Common myeloid progenitor, CD34-positive (primary cell): ENCODE measurements at regions not wholly inside any gene's neighbourhood (a gene's known extent, or its start where the extent isn't known, plus 50 kb on each side); places are given as distances from the start of the nearest gene placed in this dataset.

Experiments used
- CTCF ChIA-PET: fragments of 350-600 bp; sonication (Branson Sonifier 250); formaldehyde crosslinking; loops from one replicate; lab custom pipeline; 2021; ENCODE audit warnings: antibody characterized with exemption; lab: Charles Lee
- POLR2A ChIA-PET: fragments of 350-600 bp; sonication (Branson Sonifier 250); formaldehyde crosslinking; loops from one replicate; lab custom pipeline; 2021; ENCODE audit warnings: antibody characterized with exemption; lab: Charles Lee
- DNase-seq, 3 donors: peaks; one replicate each; pipeline versions ENCODE4 v3.0.0 to v3.0.0-alpha.2; 2013
- H3K27ac ChIP-seq, 2 experiments: 1 replicate in 1 of 2; 2 replicates in 1 of 2; pipeline ENCODE4 v1.7.0; 2013; ENCODE audit warnings: inconsistent platforms in 2 of 2, low read length in 2 of 2, mild to moderate bottlenecking in 2 of 2, low read depth in 1 of 2, moderate library complexity in 1 of 2; ENCODE audit not compliant: severe bottlenecking in 2 of 2, insufficient read depth in 1 of 2, poor library complexity in 1 of 2
- H3K27me3 ChIP-seq, 5 experiments: replicated peaks in 2 of 5; 1 replicate in 3 of 5; 2 replicates in 2 of 5; pipeline versions ENCODE4 v1.6.1 to v1.7.0; 2013; ENCODE audit warnings: low read length in 4 of 5, mild to moderate bottlenecking in 2 of 5, moderate library complexity in 2 of 5, inconsistent platforms in 1 of 5; ENCODE audit not compliant: insufficient read depth in 5 of 5, control insufficient read depth in 4 of 5
- H3K36me3 ChIP-seq, 4 experiments: 1 replicate in 2 of 4; 2 replicates in 2 of 4; pipeline versions ENCODE4 v1.6.1 to v1.7.0; 2013; ENCODE audit warnings: low read length in 3 of 4, control low read depth in 1 of 4, mild to moderate bottlenecking in 1 of 4; ENCODE audit not compliant: control insufficient read depth in 4 of 4, insufficient read depth in 4 of 4
- H3K4me1 ChIP-seq, 4 experiments: 1 replicate in 3 of 4; 2 replicates in 1 of 4; pipeline versions ENCODE4 v1.6.1 to v1.7.1; 2013; ENCODE audit warnings: low read length in 3 of 4, mild to moderate bottlenecking in 3 of 4, control low read depth in 1 of 4, inconsistent platforms in 1 of 4, moderate library complexity in 1 of 4; ENCODE audit not compliant: control insufficient read depth in 4 of 4, insufficient read depth in 4 of 4; ENCODE audit errors: control extremely low read depth in 1 of 4
- H3K4me3 ChIP-seq, 7 experiments: 1 replicate in 4 of 7; 2 replicates in 3 of 7; pipeline versions ENCODE4 v1.5.1 to v1.7.0; 2013; ENCODE audit warnings: mild to moderate bottlenecking in 7 of 7, low read length in 6 of 7, moderate library complexity in 6 of 7, inconsistent platforms in 2 of 7, low read depth in 2 of 7, control low read depth in 1 of 7; ENCODE audit not compliant: insufficient read depth in 4 of 7, control insufficient read depth in 1 of 7; ENCODE audit errors: extremely low read depth in 1 of 7
- H3K9me3 ChIP-seq, 5 experiments: 1 replicate in 4 of 5; 2 replicates in 1 of 5; pipeline versions ENCODE4 v1.6.1 to v1.7.1; 2013; ENCODE audit warnings: low read length in 4 of 5, mild to moderate bottlenecking in 2 of 5, inconsistent platforms in 1 of 5, low read depth in 1 of 5, moderate library complexity in 1 of 5; ENCODE audit not compliant: control insufficient read depth in 4 of 5, insufficient read depth in 2 of 5; ENCODE audit errors: control extremely low read depth in 1 of 5
- WGBS: methylation state at CpG from one replicate; pipeline ENCODE4 v1.1.5; 2013; ENCODE audit not compliant: insufficient coverage; 5-methylcytosine and 5-hydroxymethylcytosine counted together

- Histone ChIP-seq H3K4me3 (no peak overlapping the region), H3K9me3 (no peaks in the 10 kb centered on the region), H3K4me1 (peaks cover 0 to 2% (median 0%) of the 10 kb centered on the region in 4 experiments), H3K27me3 (no peaks in the 10 kb centered on the region), H3K27ac (no peak overlapping the region), H3K36me3 (no peaks in the 10 kb centered on the region)
- WGBS = no CpG with 5 or more reads among the region's 2 CpGs
- POLR2A ChIA-PET = no interaction called here
- CTCF ChIA-PET = no interaction called here
- DNase-seq = no peak
Measured at GRCh38 chr2:59566739-59567138, 986.7 kb downstream of the BCL11A start.

DNA sequence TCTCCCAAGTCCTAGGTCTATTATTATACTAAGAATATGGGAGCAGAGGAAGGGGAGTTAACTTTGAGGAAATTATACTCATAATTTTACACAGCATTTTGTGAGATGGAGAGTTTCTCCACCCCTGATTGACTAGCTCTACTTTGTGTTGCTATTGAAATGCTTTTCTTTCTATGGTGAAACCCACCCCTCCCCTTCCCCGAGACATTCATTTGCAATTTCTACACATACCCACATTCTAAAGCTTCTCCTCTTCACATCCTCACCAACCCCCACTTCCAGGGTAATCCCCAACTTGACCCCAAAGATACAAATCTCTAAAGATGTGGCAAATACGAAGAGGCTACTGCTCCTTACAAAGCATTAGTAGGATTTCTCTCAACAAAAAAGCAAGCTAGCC lies 992.2 kb downstream of the BCL11A start:
- H3K36me3 ChIP-seq = no peaks in the 10 kb centered on the region
- WGBS = 74% methylated on average over 2 of the region's 2 CpGs
- H3K9me3 ChIP-seq = no peaks in the 10 kb centered on the region
- no peaks in the 10 kb centered on the region for H3K4me1 ChIP-seq
- H3K27me3 ChIP-seq = no peaks in the 10 kb centered on the region
- no peak overlapping the region for H3K27ac ChIP-seq
- H3K4me3 ChIP-seq = no peak overlapping the region
- ChIA-PET POLR2A (no interaction called here), CTCF (no interaction called here)
- DNase-seq = no peak

GRCh38 chr2:59560769-59561168 lies 992.7 kb downstream of the BCL11A start:
- CTCF ChIA-PET = no interaction called here
- H3K4me3 ChIP-seq = no peak overlapping the region
- no peaks in the 10 kb centered on the region for H3K4me1 ChIP-seq
- POLR2A ChIA-PET = no interaction called here
- DNase-seq = no peak
- H3K27me3 ChIP-seq = no peaks in the 10 kb centered on the region
- WGBS = 40% methylated on average over 1 of the region's 3 CpGs
- H3K27ac ChIP-seq = no peak overlapping the region
- H3K36me3 ChIP-seq = no peaks in the 10 kb centered on the region
- no peaks in the 10 kb centered on the region for H3K9me3 ChIP-seq

GRCh38 chr2:59540864-59541263 lies 1012.6 kb downstream of the BCL11A start:
- 78% methylated on average over 3 of the region's 4 CpGs for WGBS
- no peak for DNase-seq
- Histone ChIP-seq H3K27ac (no peak overlapping the region), H3K4me1 (no peaks in the 10 kb centered on the region), H3K9me3 (peaks cover 0 to 4% (median 0%) of the 10 kb centered on the region in 5 experiments), H3K27me3 (no peaks in the 10 kb centered on the region), H3K36me3 (no peaks in the 10 kb centered on the region), H3K4me3 (no peak overlapping the region)
- ChIA-PET CTCF (no interaction called here), POLR2A (no interaction called here)

- ChIA-PET CTCF (no interaction called here), POLR2A (no interaction called here)
- Histone ChIP-seq H3K27me3 (no peaks in the 10 kb centered on the region), H3K36me3 (no peaks in the 10 kb centered on the region), H3K9me3 (peaks cover 0 to 4% (median 0%) of the 10 kb centered on the region in 5 experiments), H3K4me3 (no peak overlapping the region), H3K4me1 (no peaks in the 10 kb centered on the region), H3K27ac (no peak overlapping the region)
- 100% methylated on average over 1 of the region's 2 CpGs for WGBS
- no peak for DNase-seq
Measured at GRCh38 chr2:59538398-59538911, 1015.0 kb downstream of the BCL11A start.

GRCh38 chr2:59532808-59533207 lies 1020.6 kb downstream of the BCL11A start:
- H3K4me1 ChIP-seq = no peaks in the 10 kb centered on the region
- DNase-seq = no peak
- POLR2A ChIA-PET = no interaction called here
- no peak overlapping the region for H3K27ac ChIP-seq
- H3K36me3 ChIP-seq = no peaks in the 10 kb centered on the region
- WGBS = no CpG with 5 or more reads among the region's 3 CpGs
- peaks cover 1 to 10% (median 4%) of the 10 kb centered on the region in 5 experiments for H3K9me3 ChIP-seq
- H3K27me3 ChIP-seq = no peaks in the 10 kb centered on the region
- H3K4me3 ChIP-seq = no peak overlapping the region
- CTCF ChIA-PET = no interaction called here

GRCh38 chr2:59530258-59530657 lies 1023.2 kb downstream of the BCL11A start:
- ChIA-PET POLR2A (no interaction called here), CTCF (interaction anchor here (0.9 kb wide), 1 partner anchor 141 kb away, joined by 3 read pairs; no protein-coding TSS in a partner anchor)
- peaks cover 0 to 12% (median 6%) of the 10 kb centered on the region in 5 experiments for H3K9me3 ChIP-seq
- 100% methylated on average over 1 of the region's 1 CpG for WGBS
- no peaks in the 10 kb centered on the region for H3K27me3 ChIP-seq
- no peaks in the 10 kb centered on the region for H3K36me3 ChIP-seq
- no peak overlapping the region for H3K4me3 ChIP-seq
- no peak overlapping the region for H3K27ac ChIP-seq
- DNase-seq = no peak
- no peaks in the 10 kb centered on the region for H3K4me1 ChIP-seq
